ENCODE measurements at regions not wholly inside any gene's neighbourhood (a gene's known extent, or its start where the extent isn't known, plus 50 kb on each side); places are given as distances from the start of the nearest gene placed in this dataset.

GRCh38 chr9:99336531-99336930 is 114.4 kb downstream of the SEC61B start:
- Histone ChIP-seq H3K4me2 (ENCODE audit: low read length) (no peak overlapping the region), H2AFZ (no peak overlapping the region), H3K36me3 (ENCODE audit: control insufficient read depth, insufficient read depth, low read length) (no peaks in the 10 kb centered on the region), H3K27me3 (ENCODE audit: control insufficient read depth, insufficient read depth, low read length) (no peaks in the 10 kb centered on the region), H3K9ac (no peak overlapping the region), H3K4me1 (no peaks in the 10 kb centered on the region), H3K27ac (no peak overlapping the region), H3K79me2 (no peaks in the 10 kb centered on the region), H3K9me3 (ENCODE audit: control insufficient read depth, low read length) (no peaks in the 10 kb centered on the region), H3K4me3 (ENCODE audit: low read depth, low read length) (no peak overlapping the region)
- no peak for TF ChIP-seq CTCF (IDR thresholded peaks at IDR 0.05)

DNA sequence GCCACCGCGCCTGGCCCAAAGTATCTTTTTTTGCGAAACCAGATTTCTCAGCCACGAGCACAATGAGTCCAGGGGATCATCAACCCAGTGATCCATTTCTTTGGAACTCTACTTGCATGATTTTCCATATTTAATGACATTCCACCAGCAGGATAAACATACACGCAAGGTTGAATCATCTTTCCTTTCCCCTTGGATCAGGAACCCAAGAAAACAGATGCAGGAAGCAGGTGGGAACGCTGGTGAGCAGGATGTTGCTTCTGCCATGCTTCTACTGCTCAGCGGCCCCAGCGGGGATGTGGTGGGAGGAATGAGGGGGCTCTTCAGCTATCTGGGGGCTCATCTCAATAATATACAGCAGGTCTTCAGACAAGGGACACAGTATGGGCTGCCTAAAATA is 118.2 kb downstream of the SEC61B start:
- no peaks in the 10 kb centered on the region for H3K9me3 ChIP-seq (ENCODE audit: control insufficient read depth, low read length)
- no peak overlapping the region for H3K9ac ChIP-seq
- H3K27ac ChIP-seq = no peak overlapping the region
- H3K27me3 ChIP-seq (ENCODE audit: control insufficient read depth, insufficient read depth, low read length) = no peaks in the 10 kb centered on the region
- no peak overlapping the region for H3K4me3 ChIP-seq (ENCODE audit: low read depth, low read length)
- H3K79me2 ChIP-seq = no peaks in the 10 kb centered on the region
- H3K4me2 ChIP-seq (ENCODE audit: low read length) = no peak overlapping the region
- TF ChIP-seq CTCF (IDR thresholded peaks at IDR 0.05) = no peak
- no peaks in the 10 kb centered on the region for H3K4me1 ChIP-seq
- H3K36me3 ChIP-seq (ENCODE audit: control insufficient read depth, insufficient read depth, low read length) = no peaks in the 10 kb centered on the region
- H2AFZ ChIP-seq = no peak overlapping the region

DNA sequence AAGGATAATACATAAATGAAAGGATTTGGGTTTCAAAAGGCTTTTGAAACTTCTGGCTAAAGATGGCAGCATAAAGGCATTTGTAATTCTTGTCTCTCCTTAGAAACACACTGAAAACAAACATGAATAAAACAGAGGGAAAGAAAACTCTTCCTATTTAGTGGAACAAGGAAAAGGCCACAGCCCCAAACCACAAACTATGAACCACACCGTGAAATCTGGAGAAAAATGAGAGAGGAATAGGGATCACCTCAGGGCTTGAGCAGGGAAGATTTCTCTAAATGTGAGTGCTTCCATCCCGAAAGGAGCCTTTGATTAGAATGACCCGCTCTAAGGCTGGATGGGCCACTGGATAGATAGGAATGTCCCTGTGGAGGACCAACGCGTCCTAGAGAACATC is 119.6 kb downstream of the SEC61B start:
- H3K27me3 ChIP-seq (ENCODE audit: control insufficient read depth, insufficient read depth, low read length) = no peaks in the 10 kb centered on the region
- no peaks in the 10 kb centered on the region for H3K4me1 ChIP-seq
- no peak overlapping the region for H3K4me3 ChIP-seq (ENCODE audit: low read depth, low read length)
- no peak for TF ChIP-seq CTCF (IDR thresholded peaks at IDR 0.05)
- H3K9me3 ChIP-seq (ENCODE audit: control insufficient read depth, low read length) = no peaks in the 10 kb centered on the region
- no peak overlapping the region for H2AFZ ChIP-seq
- H3K27ac ChIP-seq = no peak overlapping the region
- no peaks in the 10 kb centered on the region for H3K36me3 ChIP-seq (ENCODE audit: control insufficient read depth, insufficient read depth, low read length)
- no peak overlapping the region for H3K9ac ChIP-seq
- no peak overlapping the region for H3K4me2 ChIP-seq (ENCODE audit: low read length)
- H3K79me2 ChIP-seq = no peaks in the 10 kb centered on the region

GRCh38 chr9:99345451-99345850 is 123.4 kb downstream of the SEC61B start:
- Histone ChIP-seq H3K4me3 (ENCODE audit: low read depth, low read length) (no peak overlapping the region), H3K27ac (no peak overlapping the region), H3K79me2 (no peaks in the 10 kb centered on the region), H3K9ac (no peak overlapping the region), H3K27me3 (ENCODE audit: control insufficient read depth, insufficient read depth, low read length) (no peaks in the 10 kb centered on the region), H2AFZ (no peak overlapping the region), H3K4me1 (no peaks in the 10 kb centered on the region), H3K4me2 (ENCODE audit: low read length) (no peak overlapping the region), H3K9me3 (ENCODE audit: control insufficient read depth, low read length) (no peaks in the 10 kb centered on the region), H3K36me3 (ENCODE audit: control insufficient read depth, insufficient read depth, low read length) (no peaks in the 10 kb centered on the region)
- TF ChIP-seq CTCF (IDR thresholded peaks at IDR 0.05) = no peak

GRCh38 chr9:99345942-99346341 is 123.9 kb downstream of the SEC61B start:
- Histone ChIP-seq H3K79me2 (no peaks in the 10 kb centered on the region), H3K27me3 (ENCODE audit: control insufficient read depth, insufficient read depth, low read length) (no peaks in the 10 kb centered on the region), H3K27ac (no peak overlapping the region), H3K9me3 (ENCODE audit: control insufficient read depth, low read length) (no peaks in the 10 kb centered on the region), H3K4me3 (ENCODE audit: low read depth, low read length) (no peak overlapping the region), H3K4me2 (ENCODE audit: low read length) (no peak overlapping the region), H3K4me1 (no peaks in the 10 kb centered on the region), H2AFZ (no peak overlapping the region), H3K36me3 (ENCODE audit: control insufficient read depth, insufficient read depth, low read length) (no peaks in the 10 kb centered on the region), H3K9ac (no peak overlapping the region)
- no peak for TF ChIP-seq CTCF (IDR thresholded peaks at IDR 0.05)

Data from parathyroid adenoma (tissue), 2 donors.